Mucosa of descending colon (tissue), 3 donors: ENCODE measurements at regions not wholly inside any gene's neighbourhood (a gene's known extent, or its start where the extent isn't known, plus 50 kb on each side); places are given as distances from the start of the nearest gene placed in this dataset.

Experiments
- ATAC-seq: fragments of 200-7000 bp; cut with Tn5 transposase; one replicate; pipeline ENCODE4 v1.9.1; 2020; ENCODE audit warnings: mild to moderate bottlenecking, moderate library complexity
- DNase-seq, 3 donors: peaks; one replicate each; pipeline ENCODE4 v3.0.0-alpha.2; 2020
- H3K36me3 ChIP-seq: fragments of 200-600 bp; one replicate; pipeline ENCODE4 v1.8.0; 2021; ENCODE audit warnings: low read depth, mild to moderate bottlenecking
- H3K4me1 ChIP-seq: fragments of 200-600 bp; one replicate; pipeline ENCODE4 v1.8.0; 2021; ENCODE audit warnings: low read depth, mild to moderate bottlenecking
- H3K4me3 ChIP-seq: fragments of 200-600 bp; one replicate; pipeline ENCODE4 v1.8.0; 2021; ENCODE audit warnings: mild to moderate bottlenecking
- H3K9me3 ChIP-seq: fragments of 200-600 bp; one replicate; pipeline ENCODE4 v1.8.0; 2021; ENCODE audit warnings: mild to moderate bottlenecking
- intact Hi-C, 2 donors: fragments of 100-400 bp; cut with DNase I in 1 of 2; cut with micrococcal nuclease in 1 of 2; formaldehyde crosslinking; loops; one replicate each; pipeline versions ENCODE4 v1.11.0 to v1.11.1; 2022; cut with DNase I, micrococcal nuclease
- TF ChIP-seq, protein P1 (sequence below): fragments of 200-600 bp; IDR thresholded peaks from one replicate; pipeline ENCODE4 v1.8.0; 2022; ENCODE audit warnings: antibody characterized with exemption, mild to moderate bottlenecking
- donor health status: DM: no; HTN: no; CAD: no; lungs with moderate emphysema.
- donor health status: DM: no; HTN: no; CAD: no.
- donor health status: DM: no; HTN: yes; CAD: no.

DNA sequence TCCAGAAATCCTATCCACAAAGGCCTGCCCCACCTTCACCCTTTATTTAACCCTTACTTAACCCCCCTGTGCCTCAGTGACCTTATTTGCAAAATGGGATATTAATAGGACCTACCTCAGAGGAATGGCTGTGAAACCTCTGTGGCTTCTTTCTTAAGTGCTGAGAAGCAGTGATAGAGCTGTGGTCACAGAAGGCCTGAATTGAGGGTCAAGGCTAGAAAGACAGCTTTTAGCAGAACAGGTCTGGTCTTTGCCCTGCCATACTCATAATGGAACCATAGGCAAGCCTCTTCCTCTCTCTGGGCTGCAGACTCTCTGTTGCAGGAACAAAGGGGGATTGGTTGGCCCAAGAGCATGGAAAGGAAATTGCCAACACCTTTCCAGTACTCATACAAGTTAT lies 63.5 kb upstream of the MAMLD1 start:
- no peak for DNase-seq
- TF ChIP-seq, protein P1, sequence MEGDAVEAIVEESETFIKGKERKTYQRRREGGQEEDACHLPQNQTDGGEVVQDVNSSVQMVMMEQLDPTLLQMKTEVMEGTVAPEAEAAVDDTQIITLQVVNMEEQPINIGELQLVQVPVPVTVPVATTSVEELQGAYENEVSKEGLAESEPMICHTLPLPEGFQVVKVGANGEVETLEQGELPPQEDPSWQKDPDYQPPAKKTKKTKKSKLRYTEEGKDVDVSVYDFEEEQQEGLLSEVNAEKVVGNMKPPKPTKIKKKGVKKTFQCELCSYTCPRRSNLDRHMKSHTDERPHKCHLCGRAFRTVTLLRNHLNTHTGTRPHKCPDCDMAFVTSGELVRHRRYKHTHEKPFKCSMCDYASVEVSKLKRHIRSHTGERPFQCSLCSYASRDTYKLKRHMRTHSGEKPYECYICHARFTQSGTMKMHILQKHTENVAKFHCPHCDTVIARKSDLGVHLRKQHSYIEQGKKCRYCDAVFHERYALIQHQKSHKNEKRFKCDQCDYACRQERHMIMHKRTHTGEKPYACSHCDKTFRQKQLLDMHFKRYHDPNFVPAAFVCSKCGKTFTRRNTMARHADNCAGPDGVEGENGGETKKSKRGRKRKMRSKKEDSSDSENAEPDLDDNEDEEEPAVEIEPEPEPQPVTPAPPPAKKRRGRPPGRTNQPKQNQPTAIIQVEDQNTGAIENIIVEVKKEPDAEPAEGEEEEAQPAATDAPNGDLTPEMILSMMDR, result no peak
- Histone ChIP-seq H3K36me3 (no peaks in the 10 kb centered on the region), H3K4me1 (no peaks in the 10 kb centered on the region), H3K9me3 (no peaks in the 10 kb centered on the region), H3K4me3 (no peak overlapping the region)
- no peak for ATAC-seq
- intact Hi-C loops, result no loop called here

DNA sequence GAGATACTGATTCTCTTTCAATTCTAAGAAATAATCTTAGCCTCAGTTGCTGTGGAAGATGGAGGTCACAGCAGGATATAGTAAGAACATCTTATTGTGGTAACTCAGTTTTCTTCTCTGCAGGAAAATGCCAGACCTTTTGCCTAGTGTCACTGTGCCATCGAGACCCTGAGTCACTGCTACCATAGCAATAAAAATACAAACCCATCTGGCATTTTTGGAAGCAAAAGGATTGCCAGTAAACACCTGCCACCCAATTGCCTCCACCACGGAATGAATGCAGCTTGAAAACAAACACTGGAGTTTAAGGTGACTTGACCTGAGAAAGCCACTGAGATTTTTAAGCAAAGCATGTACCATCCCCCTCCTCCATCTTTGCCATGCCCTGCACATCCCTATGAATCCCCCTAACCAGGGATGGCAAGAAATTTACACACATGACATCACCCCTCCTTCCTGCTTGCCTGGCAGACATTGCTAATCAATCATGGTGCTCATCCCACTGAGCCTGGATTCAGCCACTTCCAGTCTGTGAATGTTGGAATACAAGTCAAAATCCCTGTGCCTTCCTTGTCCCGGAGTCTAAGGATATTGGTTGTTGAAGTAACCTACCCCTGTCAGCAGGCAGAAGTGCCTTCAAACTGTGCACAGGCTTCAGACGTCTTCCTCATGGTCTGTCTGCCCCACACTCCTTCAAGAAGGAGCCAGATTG lies 59.6 kb upstream of the MAMLD1 start:
- Histone ChIP-seq H3K9me3 (no peaks in the 10 kb centered on the region), H3K4me1 (no peaks in the 10 kb centered on the region), H3K4me3 (no peak overlapping the region), H3K36me3 (no peaks in the 10 kb centered on the region)
- intact Hi-C loops, result no loop called here
- ATAC-seq, result no peak
- DNase-seq, result no peak
- TF ChIP-seq, protein P1, result no peak

DNA sequence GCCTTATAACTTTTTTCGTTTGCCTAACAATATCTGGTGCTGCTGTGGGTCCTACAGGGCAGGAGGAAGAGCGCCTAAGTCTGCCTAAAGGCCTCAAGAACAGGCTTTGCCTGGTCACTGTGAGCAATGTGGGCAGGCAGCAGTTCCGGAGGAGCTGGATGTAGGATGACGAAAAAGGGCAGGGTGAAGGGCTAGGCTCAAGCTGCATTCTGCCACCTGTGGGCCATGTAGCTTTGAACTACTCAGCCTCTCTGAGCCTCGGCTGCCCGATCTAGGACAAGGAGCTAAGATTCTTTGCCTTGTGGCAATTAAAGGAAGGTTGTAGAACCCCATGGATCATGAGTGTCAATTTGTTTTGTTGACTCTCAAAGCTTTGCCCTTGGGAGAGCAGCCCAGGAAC lies 57.1 kb upstream of the MAMLD1 start:
- intact Hi-C loops, result no loop called here
- Histone ChIP-seq H3K4me1 (no peaks in the 10 kb centered on the region), H3K36me3 (no peaks in the 10 kb centered on the region), H3K9me3 (no peaks in the 10 kb centered on the region), H3K4me3 (no peak overlapping the region)
- DNase-seq (no peak), ATAC-seq (no peak)
- TF ChIP-seq, protein P1, result no peak

DNA sequence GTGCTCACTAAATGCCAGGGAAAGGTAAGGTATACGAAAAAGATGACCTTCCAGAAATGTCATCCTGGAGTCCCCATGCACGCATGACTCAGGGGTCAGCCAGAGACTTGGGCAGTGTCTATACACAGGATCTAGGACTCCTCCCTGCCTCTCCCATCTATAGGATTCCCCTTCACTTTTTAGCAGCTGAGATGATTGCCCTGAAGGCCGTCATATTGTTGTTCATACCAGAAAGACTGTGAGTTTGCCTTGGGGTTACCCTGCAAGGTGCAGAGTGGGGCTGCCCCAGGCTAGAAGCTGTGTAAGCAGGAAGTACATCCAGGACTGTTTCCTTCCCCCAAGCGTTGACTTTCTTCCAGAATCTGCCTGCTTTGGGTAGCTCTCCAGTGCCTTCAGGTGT lies 55.1 kb upstream of the MAMLD1 start:
- Histone ChIP-seq H3K36me3 (no peaks in the 10 kb centered on the region), H3K9me3 (no peaks in the 10 kb centered on the region), H3K4me1 (no peaks in the 10 kb centered on the region), H3K4me3 (no peak overlapping the region)
- intact Hi-C loops, result no loop called here
- DNase-seq, result no peak
- no peak for ATAC-seq
- TF ChIP-seq, protein P1, result no peak

DNA sequence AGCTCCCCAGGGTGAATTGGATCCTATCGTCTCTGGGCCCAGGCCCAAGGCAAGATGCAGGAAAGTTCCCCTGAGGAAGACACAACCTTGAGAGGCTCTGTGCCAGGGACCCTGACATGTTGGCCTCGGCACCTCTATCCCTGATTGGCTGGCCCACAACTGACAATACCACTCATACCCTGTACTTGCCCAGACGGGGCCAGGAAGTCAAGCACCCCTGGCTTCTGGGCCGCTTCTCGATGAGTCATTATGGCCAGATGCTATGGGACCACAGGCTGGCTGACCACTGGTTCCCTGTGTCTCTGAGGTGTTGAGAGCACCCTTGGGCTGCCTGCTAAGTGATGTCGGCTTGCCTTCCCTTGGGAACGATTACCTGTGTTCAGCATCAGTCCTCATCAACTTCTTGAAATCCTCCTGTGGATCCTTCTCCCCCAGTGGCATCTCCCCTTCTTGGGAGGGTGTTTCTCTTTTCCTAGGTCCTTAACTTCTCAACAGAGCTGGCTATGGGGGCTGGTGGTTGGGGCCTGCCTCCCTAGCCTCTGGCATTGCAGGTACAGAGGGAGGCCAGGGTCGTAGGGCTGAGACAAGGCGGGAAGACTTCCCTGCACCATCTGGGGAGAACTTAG lies 54.5 kb upstream of the MAMLD1 start:
- intact Hi-C loops, result no loop called here
- no peak for ATAC-seq
- Histone ChIP-seq H3K4me3 (no peak overlapping the region), H3K4me1 (no peaks in the 10 kb centered on the region), H3K9me3 (no peaks in the 10 kb centered on the region), H3K36me3 (no peaks in the 10 kb centered on the region)
- DNase-seq, result no peak
- TF ChIP-seq, protein P1, result no peak
